H1 (cell line): ENCODE measurements at regions not wholly inside any gene's neighbourhood (a gene's known extent, or its start where the extent isn't known, plus 50 kb on each side); places are given as distances from the start of the nearest gene placed in this dataset.

Experiments
- CTCF ChIA-PET: fragments of 300-600 bp; sonication (Branson Sonifier 250); formaldehyde crosslinking; loops from one replicate; lab custom pipeline; 2021; ENCODE audit not compliant: partially characterized antibody; lab: Charles Lee
- POLR2A ChIA-PET: fragments of 300-600 bp; sonication (Branson Sonifier 250); formaldehyde crosslinking; loops from one replicate; lab custom pipeline; 2021; ENCODE audit warnings: inconsistent platforms; ENCODE audit not compliant: partially characterized antibody; lab: Charles Lee
- DNase-seq, 2 experiments: peaks; one replicate each; pipeline versions ENCODE4 v3.0.0 to v3.0.0-alpha.2; 2010 to 2022; ENCODE audit warnings: low spot score in 2 of 2, low read depth in 1 of 2, mixed read lengths in 1 of 2
- FAIRE-seq: peaks from 2 replicates; lab custom pipeline; 2011; peaks lifted over from hg19 to GRCh38; lab: Jason Lieb, UNC
- H2AFZ ChIP-seq: 2 replicates; pipeline ENCODE4 v1.8.1; 2012; ENCODE audit warnings: low read length, inconsistent platforms
- H2AK5ac ChIP-seq: 2 replicates; pipeline ENCODE4 v1.6.1; 2013; ENCODE audit warnings: low read depth, low read length
- H2BK120ac ChIP-seq: replicated peaks from 2 replicates; pipeline ENCODE3; 2013; ENCODE audit warnings: low read depth, low read length, inconsistent platforms
- H2BK12ac ChIP-seq: 2 replicates; pipeline ENCODE4 v1.6.1; 2013; ENCODE audit warnings: low read depth, low read length
- H2BK15ac ChIP-seq: 2 replicates; pipeline ENCODE4 v1.6.1; 2013; ENCODE audit warnings: low read length
- H2BK20ac ChIP-seq: 2 replicates; pipeline ENCODE4 v1.6.1; 2013; ENCODE audit warnings: low read length
- H2BK5ac ChIP-seq: 2 replicates; pipeline ENCODE4 v1.6.1; 2013; ENCODE audit warnings: low read depth, low read length
- H3K14ac ChIP-seq: 2 replicates; pipeline ENCODE4 v1.6.1; 2013; ENCODE audit warnings: inconsistent platforms; ENCODE audit not compliant: insufficient read length
- H3K18ac ChIP-seq: 2 replicates; pipeline ENCODE4 v1.6.1; 2013; ENCODE audit warnings: low read length; ENCODE audit errors: extremely low read depth
- H3K23ac ChIP-seq: 2 replicates; pipeline ENCODE4 v1.6.1; 2013; ENCODE audit warnings: inconsistent platforms; ENCODE audit not compliant: insufficient read length
- H3K23me2 ChIP-seq: 2 replicates; pipeline ENCODE4 v1.6.1; 2013; ENCODE audit warnings: low read depth, low read length
- H3K27ac ChIP-seq: 2 replicates; pipeline ENCODE4 v1.6.1; 2011; ENCODE audit warnings: low read depth, low read length, inconsistent platforms
- H3K27me3 ChIP-seq, 4 experiments: replicated peaks in 1 of 4; 1 replicate in 1 of 4; 2 replicates in 3 of 4; pipeline versions ENCODE4 v1.6.1 to v1.8.1; 2011 to 2013; ENCODE audit warnings: low read length in 3 of 4, mild to moderate bottlenecking in 3 of 4, inconsistent platforms in 2 of 4, mixed read lengths in 2 of 4, moderate library complexity in 1 of 4; ENCODE audit not compliant: control insufficient read depth in 3 of 4, insufficient read depth in 3 of 4; ENCODE audit errors: extremely low read depth in 1 of 4
- H3K36me3 ChIP-seq, 4 experiments: 2 replicates each; pipeline versions ENCODE4 v1.6.1 to v1.8.1; 2011 to 2013; ENCODE audit warnings: mild to moderate bottlenecking in 4 of 4, low read length in 3 of 4, moderate library complexity in 2 of 4, control low read depth in 1 of 4, inconsistent platforms in 1 of 4; ENCODE audit not compliant: insufficient read depth in 4 of 4, control insufficient read depth in 2 of 4
- H3K4ac ChIP-seq: replicated peaks from 2 replicates; pipeline ENCODE3; 2013; ENCODE audit warnings: low read length, low read depth, mixed read lengths, inconsistent platforms; ENCODE audit not compliant: insufficient read length
- H3K4me1 ChIP-seq, 4 experiments: replicated peaks in 1 of 4; 1 replicate in 1 of 4; 2 replicates in 3 of 4; pipeline versions ENCODE4 v1.6.1 to v1.8.1; 2011 to 2013; ENCODE audit warnings: low read length in 3 of 4, inconsistent platforms in 2 of 4, mixed read lengths in 1 of 4; ENCODE audit not compliant: insufficient read depth in 4 of 4, control insufficient read depth in 3 of 4
- H3K4me2 ChIP-seq, 2 experiments: 2 replicates each; pipeline versions ENCODE4 v1.6.1 to v1.8.1; 2011 to 2013; ENCODE audit warnings: low read depth in 2 of 2, low read length in 2 of 2, control low read depth in 1 of 2, inconsistent platforms in 1 of 2, mild to moderate bottlenecking in 1 of 2; ENCODE audit not compliant: insufficient read depth in 1 of 2
- H3K4me3 ChIP-seq, 4 experiments: fragments of 200-600, 300-600 bp in 1 of 4; sonication (generic), shearing (Covaris generic), sonication (Bioruptor Twin) in 1 of 4; 2 replicates each; pipeline versions ENCODE4 v1.5.1 to v1.8.1; 2011 to 2016; ENCODE audit warnings: low read length in 4 of 4, low read depth in 3 of 4, control low read depth in 2 of 4, inconsistent platforms in 2 of 4, mild to moderate bottlenecking in 2 of 4, mixed read lengths in 1 of 4, moderate library complexity in 1 of 4; ENCODE audit not compliant: insufficient read depth in 2 of 4; ENCODE audit errors: extremely low read depth in 1 of 4
- H3K56ac ChIP-seq: replicated peaks from 2 replicates; pipeline ENCODE3; 2013; ENCODE audit warnings: low read depth, mild to moderate bottlenecking, mixed read lengths, low read length, inconsistent platforms; ENCODE audit not compliant: insufficient read length
- H3K79me1 ChIP-seq: 2 replicates; pipeline ENCODE4 v1.6.1; 2013; ENCODE audit warnings: low read depth, low read length, control low read depth
- H3K79me2 ChIP-seq, 2 experiments: 2 replicates each; pipeline versions ENCODE4 v1.6.1 to v1.8.1; 2012 to 2013; ENCODE audit warnings: low read length in 2 of 2, mild to moderate bottlenecking in 2 of 2, inconsistent platforms in 1 of 2; ENCODE audit not compliant: insufficient read depth in 2 of 2, control insufficient read depth in 1 of 2
- H3K9ac ChIP-seq, 4 experiments: replicated peaks in 1 of 4; 1 replicate in 1 of 4; 2 replicates in 3 of 4; pipeline versions ENCODE4 v1.6.1 to v1.8.1; 2011 to 2013; ENCODE audit warnings: low read depth in 3 of 4, low read length in 3 of 4, control low read depth in 2 of 4, mild to moderate bottlenecking in 2 of 4, moderate library complexity in 2 of 4, inconsistent platforms in 1 of 4; ENCODE audit errors: extremely low read depth in 1 of 4
- H3K9me3 ChIP-seq, 2 experiments: 2 replicates each; pipeline versions ENCODE4 v1.6.1 to v1.8.1; 2012 to 2013; ENCODE audit warnings: mild to moderate bottlenecking in 2 of 2, moderate library complexity in 2 of 2, control low read depth in 1 of 2, inconsistent platforms in 1 of 2, low read depth in 1 of 2, low read length in 1 of 2, mixed read lengths in 1 of 2; ENCODE audit not compliant: insufficient read depth in 2 of 2
- H4K20me1 ChIP-seq, 2 experiments: replicated peaks in 1 of 2; 2 replicates each; pipeline versions ENCODE3 to v1.8.1; 2011 to 2013; ENCODE audit warnings: inconsistent platforms in 2 of 2, low read length in 2 of 2, mild to moderate bottlenecking in 1 of 2; ENCODE audit not compliant: insufficient read depth in 2 of 2, control insufficient read depth in 1 of 2
- H4K5ac ChIP-seq: 2 replicates; pipeline ENCODE4 v1.6.1; 2013; ENCODE audit warnings: low read length, low read depth, mixed read lengths, inconsistent platforms; ENCODE audit not compliant: insufficient read length
- H4K8ac ChIP-seq: 2 replicates; pipeline ENCODE4 v1.8.0; 2013; ENCODE audit warnings: mild to moderate bottlenecking, moderate library complexity, low read length, inconsistent platforms; ENCODE audit not compliant: insufficient read depth; ENCODE audit errors: extremely low read depth
- H4K91ac ChIP-seq: replicated peaks from 2 replicates; pipeline ENCODE3; 2013; ENCODE audit warnings: low read length, mixed read lengths, inconsistent platforms; ENCODE audit not compliant: insufficient read length
- CBX5 ChIP-seq: fragments of 300-800, 300-1000 bp; sonication (generic); IDR thresholded peaks from 2 replicates; pipeline ENCODE4 v1.7.1; 2016; ENCODE audit warnings: antibody characterized with exemption, low read length, low read depth
- CHD1 ChIP-seq: IDR thresholded peaks from 2 replicates; pipeline ENCODE4 v1.6.1; 2012; ENCODE audit warnings: low read depth, low read length, improper control_type of control experiment
- EZH2 ChIP-seq: fragments of 200-600 bp; sonication (generic); IDR thresholded peaks from 2 replicates; pipeline ENCODE4 v1.7.1; 2012; ENCODE audit warnings: low read depth, mild to moderate bottlenecking, moderate library complexity, low read length, inconsistent platforms; ENCODE audit not compliant: severe bottlenecking
- GABPA ChIP-seq: IDR thresholded peaks from 2 replicates; pipeline ENCODE4 v1.6.1; 2011; ENCODE audit warnings: mild to moderate bottlenecking, low read length, moderate library complexity, borderline replicate concordance; ENCODE audit not compliant: insufficient read depth
- KDM1A ChIP-seq: fragments of 200-600, 300-600 bp; sonication (generic); IDR thresholded peaks from 2 replicates; pipeline ENCODE4 v1.7.1; 2016; ENCODE audit warnings: mild to moderate bottlenecking, low read length, borderline replicate concordance
- KDM5A ChIP-seq: fragments of 200-600 bp; IDR thresholded peaks from 2 replicates; pipeline ENCODE4 v1.7.1; 2012; ENCODE audit warnings: mild to moderate bottlenecking, low read length, inconsistent platforms, mixed read lengths
- SP2 ChIP-seq: IDR thresholded peaks from 2 replicates; pipeline ENCODE4 v1.6.1; 2012; ENCODE audit warnings: mild to moderate bottlenecking, low read length, inconsistent platforms
- SP4 ChIP-seq: IDR thresholded peaks from 2 replicates; pipeline ENCODE4 v1.6.1; 2012; ENCODE audit warnings: low read length, inconsistent platforms
- WGBS, 2 experiments: shearing (Covaris generic) in 1 of 2; methylation state at CpG; one replicate each; pipeline versions ENCODE4 v1.1.6 to v1.1.7; 2013 to 2015; ENCODE audit warnings: low lambda C conversion rate in 2 of 2, mixed read lengths in 2 of 2, inconsistent platforms in 1 of 2, low coverage in 1 of 2, missing lambda C conversion rate in 1 of 2; ENCODE audit not compliant: insufficient replicate concordance in 2 of 2, insufficient coverage in 1 of 2, insufficient read length in 1 of 2; ENCODE audit errors: extremely low coverage in 1 of 2, missing lambda C conversion rate in 1 of 2; 5-methylcytosine and 5-hydroxymethylcytosine counted together
- TF ChIP-seq, protein P1 (sequence below): IDR thresholded peaks from 2 replicates; pipeline ENCODE4 v1.6.1; 2012; ENCODE audit warnings: inconsistent platforms
- TF ChIP-seq, protein P2 (sequence below): IDR thresholded peaks from 2 replicates; pipeline ENCODE4 v1.6.1; 2012; ENCODE audit warnings: low read length, inconsistent platforms

DNA sequence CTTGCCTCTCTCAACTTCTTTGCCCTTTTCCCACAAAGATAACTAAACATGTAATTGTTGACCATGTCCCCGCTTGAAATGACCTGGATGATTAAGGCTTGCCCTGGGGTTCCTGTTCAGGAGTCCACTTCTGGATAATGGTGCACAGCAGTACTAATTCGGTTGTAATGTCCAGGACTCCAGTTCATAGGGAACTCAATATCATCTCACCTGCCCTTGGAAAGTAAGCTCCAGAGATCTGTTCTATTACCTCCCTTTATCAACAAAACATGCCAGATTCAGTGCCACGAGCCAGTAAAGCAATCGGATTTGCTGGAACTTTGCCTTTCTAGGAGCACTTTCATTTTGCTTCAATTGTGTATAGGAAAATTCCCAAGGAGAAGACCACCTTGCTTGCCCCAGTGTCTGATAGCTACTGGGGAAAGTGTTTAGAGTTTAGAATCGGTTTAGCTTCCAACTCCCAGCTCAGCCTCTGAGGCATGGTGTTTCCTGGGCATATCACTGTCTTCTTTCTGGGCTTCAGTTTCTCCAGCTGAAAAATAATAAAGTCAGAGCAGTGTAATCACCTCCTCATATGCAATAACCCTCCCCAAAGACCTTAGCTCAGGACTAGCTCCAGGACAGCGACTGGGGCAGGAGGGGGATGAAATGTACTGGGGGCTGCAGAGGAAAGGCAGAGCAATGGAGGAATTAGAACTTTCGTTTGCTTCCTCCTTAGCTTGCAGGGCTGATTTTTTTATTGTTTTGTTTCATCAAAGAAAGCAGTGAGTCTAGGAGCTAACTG, 162.6 kb upstream of the CYRIA start:
- FAIRE-seq, result no peak
- no peak overlapping the region for H3K9ac ChIP-seq
- no peak overlapping the region for H2BK12ac ChIP-seq
- no peaks in the 10 kb centered on the region for H3K9me3 ChIP-seq
- no peak overlapping the region for H2AK5ac ChIP-seq
- no peak overlapping the region for H3K4me2 ChIP-seq
- no peaks in the 10 kb centered on the region for H3K4me1 ChIP-seq
- peak overlapping the region; percentile 42; the same call in 1 of the 2 replicates for H2AFZ ChIP-seq
- H3K23ac ChIP-seq, result no peak overlapping the region
- H4K8ac ChIP-seq, result no peak overlapping the region
- POLR2A ChIA-PET, result interaction anchor here (0.6 kb wide), 1 partner anchor 398 kb away, joined by 3 read pairs; no protein-coding TSS in a partner anchor
- H3K23me2 ChIP-seq, result no peaks in the 10 kb centered on the region
- CTCF ChIA-PET, result interaction anchor here (0.6 to 1.1 kb wide), 4 partner anchors 16 to 303 kb away, joined by 3 read pairs; no protein-coding TSS in a partner anchor
- H3K18ac ChIP-seq, result no peak overlapping the region
- H3K4me3 ChIP-seq, result no peak overlapping the region
- H2BK5ac ChIP-seq, result no peak overlapping the region
- H3K79me2 ChIP-seq, result no peaks in the 10 kb centered on the region
- H2BK20ac ChIP-seq, result no peak overlapping the region
- WGBS, 2 experiments, result 80% methylated on average over 7 of the region's 7 CpGs; no CpG with 5 or more reads in 1 of the 2 experiments
- no peak overlapping the region; the same call in 1 of the 2 replicates for H2BK15ac ChIP-seq
- peaks cover 0 to 1% (median 0%) of the 10 kb centered on the region in 4 experiments; a peak in 1 of 7 replicates for H3K27me3 ChIP-seq
- no peak overlapping the region for H4K91ac ChIP-seq
- no peaks in the 10 kb centered on the region for H4K20me1 ChIP-seq
- no peak overlapping the region for H3K4ac ChIP-seq
- H2BK120ac ChIP-seq, result no peak overlapping the region
- no peaks in the 10 kb centered on the region for H3K36me3 ChIP-seq
- H4K5ac ChIP-seq, result no peak overlapping the region
- DNase-seq, result no peak
- H3K27ac ChIP-seq, result no peak overlapping the region
- H3K14ac ChIP-seq, result no peak overlapping the region
- no peak overlapping the region for H3K56ac ChIP-seq
- no peaks in the 10 kb centered on the region for H3K79me1 ChIP-seq
- TF ChIP-seq SP2 (no peak), GABPA (no peak), KDM1A (no peak), CBX5 (no peak), SP4 (no peak), CHD1 (no peak), KDM5A (no peak), EZH2 (no peak)
- TF ChIP-seq, protein P1, sequence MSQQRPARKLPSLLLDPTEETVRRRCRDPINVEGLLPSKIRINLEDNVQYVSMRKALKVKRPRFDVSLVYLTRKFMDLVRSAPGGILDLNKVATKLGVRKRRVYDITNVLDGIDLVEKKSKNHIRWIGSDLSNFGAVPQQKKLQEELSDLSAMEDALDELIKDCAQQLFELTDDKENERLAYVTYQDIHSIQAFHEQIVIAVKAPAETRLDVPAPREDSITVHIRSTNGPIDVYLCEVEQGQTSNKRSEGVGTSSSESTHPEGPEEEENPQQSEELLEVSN, result no peak
- TF ChIP-seq, protein P2, sequence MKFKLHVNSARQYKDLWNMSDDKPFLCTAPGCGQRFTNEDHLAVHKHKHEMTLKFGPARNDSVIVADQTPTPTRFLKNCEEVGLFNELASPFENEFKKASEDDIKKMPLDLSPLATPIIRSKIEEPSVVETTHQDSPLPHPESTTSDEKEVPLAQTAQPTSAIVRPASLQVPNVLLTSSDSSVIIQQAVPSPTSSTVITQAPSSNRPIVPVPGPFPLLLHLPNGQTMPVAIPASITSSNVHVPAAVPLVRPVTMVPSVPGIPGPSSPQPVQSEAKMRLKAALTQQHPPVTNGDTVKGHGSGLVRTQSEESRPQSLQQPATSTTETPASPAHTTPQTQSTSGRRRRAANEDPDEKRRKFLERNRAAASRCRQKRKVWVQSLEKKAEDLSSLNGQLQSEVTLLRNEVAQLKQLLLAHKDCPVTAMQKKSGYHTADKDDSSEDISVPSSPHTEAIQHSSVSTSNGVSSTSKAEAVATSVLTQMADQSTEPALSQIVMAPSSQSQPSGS, result no peak
